HEK293T (cell line): ENCODE measurements at regions not wholly inside any gene's neighbourhood (a gene's known extent, or its start where the extent isn't known, plus 50 kb on each side); places are given as distances from the start of the nearest gene placed in this dataset.

ENCODE experiments used
- CTCF ChIA-PET: fragments of 350-600 bp; formaldehyde crosslinking; extraction: SDS; loops from one replicate; lab custom pipeline; 2021; ENCODE audit warnings: antibody characterized with exemption, inconsistent platforms; lab: Yijun Ruan, JAX
- POLR2A ChIA-PET: fragments of 350-600 bp; formaldehyde crosslinking; extraction: SDS; loops from one replicate; lab custom pipeline; 2020; ENCODE audit warnings: antibody characterized with exemption, inconsistent platforms; lab: Yijun Ruan, JAX
- DNase-seq: peaks from one replicate; pipeline ENCODE4 v3.0.0; 2012; ENCODE audit warnings: mixed read lengths; ENCODE audit errors: extremely low spot score
- ARNT ChIP-seq: fragments of 450-650 bp; IDR thresholded peaks from 2 replicates; pipeline ENCODE4 v1.6.1; 2017; ENCODE audit warnings: mild to moderate bottlenecking
- BHLHE40 ChIP-seq: fragments of 450-650 bp; IDR thresholded peaks from 2 replicates; pipeline ENCODE4 v1.6.1; 2016; ENCODE audit warnings: mild to moderate bottlenecking, moderate library complexity, borderline replicate concordance
- CTBP1 ChIP-seq: fragments of 450-650 bp; IDR thresholded peaks from 2 replicates; pipeline ENCODE4 v1.6.1; 2016; ENCODE audit warnings: borderline replicate concordance
- ELF4 ChIP-seq: fragments of 450-650 bp; IDR thresholded peaks from 2 replicates; pipeline ENCODE4 v1.6.1; 2017; ENCODE audit warnings: antibody characterized with exemption
- FOXA1 ChIP-seq: fragments of 450-650 bp; IDR thresholded peaks from 2 replicates; pipeline ENCODE4 v1.6.1; 2016; ENCODE audit warnings: mild to moderate bottlenecking
- FOXK2 ChIP-seq: fragments of 450-650 bp; IDR thresholded peaks from 2 replicates; pipeline ENCODE4 v1.6.1; 2016; ENCODE audit warnings: mild to moderate bottlenecking
- FOXM1 ChIP-seq: fragments of 450-650 bp; IDR thresholded peaks from 2 replicates; pipeline ENCODE4 v1.6.1; 2017; ENCODE audit warnings: mild to moderate bottlenecking, borderline replicate concordance
- HDGF ChIP-seq: fragments of 450-650 bp; IDR thresholded peaks from 2 replicates; pipeline ENCODE4 v1.6.1; 2017; ENCODE audit warnings: antibody characterized with exemption, borderline replicate concordance
- L3MBTL2 ChIP-seq: fragments of 450-650 bp; conservative IDR thresholded peaks from 2 replicates; pipeline ENCODE4 v1.6.1; 2016; ENCODE audit warnings: mild to moderate bottlenecking
- LEF1 ChIP-seq: fragments of 450-650 bp; IDR thresholded peaks from 2 replicates; pipeline ENCODE4 v1.6.1; 2017; ENCODE audit warnings: mild to moderate bottlenecking, borderline replicate concordance
- NFRKB ChIP-seq: fragments of 450-650 bp; IDR thresholded peaks from 2 replicates; pipeline ENCODE4 v1.6.1; 2016; ENCODE audit warnings: mild to moderate bottlenecking, moderate library complexity
- SP1 ChIP-seq: fragments of 450-650 bp; IDR thresholded peaks from 2 replicates; pipeline ENCODE4 v1.6.1; 2017
- SUZ12 ChIP-seq: fragments of 450-650 bp; IDR thresholded peaks from 2 replicates; pipeline ENCODE4 v1.6.1; 2016; ENCODE audit warnings: mild to moderate bottlenecking
- TARDBP ChIP-seq: fragments of 450-650 bp; IDR thresholded peaks from 2 replicates; pipeline ENCODE4 v1.6.1; 2016
- ZNF384 ChIP-seq: fragments of 450-650 bp; IDR thresholded peaks from 2 replicates; pipeline ENCODE4 v1.6.1; 2016
- TF ChIP-seq, protein P1 (sequence below): fragments of 450-650 bp; IDR thresholded peaks from 2 replicates; pipeline ENCODE4 v1.6.1; 2016

- POLR2A ChIA-PET = no interaction called here
- DNase-seq = no peak
- TF ChIP-seq FOXK2 (no peak), L3MBTL2 (no peak), FOXA1 (no peak), ELF4 (no peak), CTBP1 (no peak), LEF1 (no peak), ARNT (no peak), HDGF (no peak), ZNF384 (no peak), FOXM1 (no peak), SP1 (no peak)
- TF ChIP-seq, protein P1, sequence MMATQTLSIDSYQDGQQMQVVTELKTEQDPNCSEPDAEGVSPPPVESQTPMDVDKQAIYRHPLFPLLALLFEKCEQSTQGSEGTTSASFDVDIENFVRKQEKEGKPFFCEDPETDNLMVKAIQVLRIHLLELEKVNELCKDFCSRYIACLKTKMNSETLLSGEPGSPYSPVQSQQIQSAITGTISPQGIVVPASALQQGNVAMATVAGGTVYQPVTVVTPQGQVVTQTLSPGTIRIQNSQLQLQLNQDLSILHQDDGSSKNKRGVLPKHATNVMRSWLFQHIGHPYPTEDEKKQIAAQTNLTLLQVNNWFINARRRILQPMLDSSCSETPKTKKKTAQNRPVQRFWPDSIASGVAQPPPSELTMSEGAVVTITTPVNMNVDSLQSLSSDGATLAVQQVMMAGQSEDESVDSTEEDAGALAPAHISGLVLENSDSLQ = no peak
- CTCF ChIA-PET = no interaction called here
These were observed 244.9 kb upstream of the AGA start for GRCh38 chr4:177687117-177687516.

DNA sequence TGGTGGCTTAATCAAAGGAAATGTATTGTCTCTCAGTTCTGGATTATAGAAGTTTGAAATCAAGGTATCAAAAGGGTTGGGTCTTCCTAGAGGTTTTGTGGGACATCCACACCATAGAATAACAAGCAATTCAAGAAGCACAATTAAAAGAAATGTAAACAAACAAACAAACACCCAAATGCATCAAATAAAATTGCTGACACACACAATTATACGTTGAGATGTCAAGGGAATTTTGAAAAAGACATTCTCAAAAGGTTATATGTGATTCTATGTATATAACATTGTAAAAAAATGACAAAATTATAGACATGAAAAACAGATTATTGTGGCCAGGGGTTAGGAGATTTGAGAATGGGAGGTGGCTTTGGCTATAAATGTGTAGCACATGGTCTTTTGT lies 250.7 kb upstream of the AGA start:
- POLR2A ChIA-PET = no interaction called here
- DNase-seq = no peak
- TF ChIP-seq TARDBP (no peak), FOXA1 (no peak), SUZ12 (no peak), ELF4 (no peak), BHLHE40 (no peak), LEF1 (no peak), L3MBTL2 (no peak), HDGF (no peak), CTBP1 (no peak), FOXM1 (no peak), ZNF384 (no peak), FOXK2 (no peak)
- CTCF ChIA-PET = no interaction called here

- no peak for DNase-seq
- TF ChIP-seq SUZ12 (no peak), TARDBP (no peak), LEF1 (no peak), ARNT (no peak), ZNF384 (no peak), FOXA1 (no peak), ELF4 (no peak), NFRKB (no peak), SP1 (no peak)
- TF ChIP-seq, protein P1 = no peak
- ChIA-PET CTCF (no interaction called here), POLR2A (no interaction called here)
These were observed 254.3 kb upstream of the AGA start for GRCh38 chr4:177696438-177696966.

- ChIA-PET CTCF (no interaction called here), POLR2A (no interaction called here)
- no peak for DNase-seq
- TF ChIP-seq TARDBP (no peak), SP1 (no peak), NFRKB (no peak), BHLHE40 (no peak), ELF4 (no peak), SUZ12 (no peak), FOXK2 (no peak), CTBP1 (no peak)
- TF ChIP-seq, protein P1 = no peak
These were observed 257.4 kb upstream of the AGA start for GRCh38 chr4:177699365-177700213.

GRCh38 chr4:177706916-177707315 lies 264.7 kb upstream of the AGA start:
- ChIA-PET CTCF (no interaction called here), POLR2A (no interaction called here)
- no peak for TF ChIP-seq LEF1
- TF ChIP-seq FOXA1 = no peak
- no peak for TF ChIP-seq SP1
- no peak for TF ChIP-seq TARDBP
- no peak for TF ChIP-seq FOXM1
- no peak for TF ChIP-seq ARNT
- no peak for TF ChIP-seq ZNF384
- TF ChIP-seq, protein P1 = no peak
- no peak for TF ChIP-seq SUZ12
- TF ChIP-seq L3MBTL2 = no peak
- TF ChIP-seq NFRKB = no peak
- TF ChIP-seq FOXK2 = no peak
- TF ChIP-seq BHLHE40 = no peak
- TF ChIP-seq HDGF = no peak
- no peak for TF ChIP-seq CTBP1
- no peak for TF ChIP-seq ELF4
- no peak for DNase-seq
